ENCODE measurements at regions not wholly inside any gene's neighbourhood (a gene's known extent, or its start where the extent isn't known, plus 50 kb on each side); places are given as distances from the start of the nearest gene placed in this dataset.

- TF ChIP-seq EZH2 (IDR thresholded peaks at IDR 0.05; ENCODE audit: borderline replicate concordance, low read depth, low read length, severe bottlenecking), result no peak
- TF ChIP-seq, protein P1, sequence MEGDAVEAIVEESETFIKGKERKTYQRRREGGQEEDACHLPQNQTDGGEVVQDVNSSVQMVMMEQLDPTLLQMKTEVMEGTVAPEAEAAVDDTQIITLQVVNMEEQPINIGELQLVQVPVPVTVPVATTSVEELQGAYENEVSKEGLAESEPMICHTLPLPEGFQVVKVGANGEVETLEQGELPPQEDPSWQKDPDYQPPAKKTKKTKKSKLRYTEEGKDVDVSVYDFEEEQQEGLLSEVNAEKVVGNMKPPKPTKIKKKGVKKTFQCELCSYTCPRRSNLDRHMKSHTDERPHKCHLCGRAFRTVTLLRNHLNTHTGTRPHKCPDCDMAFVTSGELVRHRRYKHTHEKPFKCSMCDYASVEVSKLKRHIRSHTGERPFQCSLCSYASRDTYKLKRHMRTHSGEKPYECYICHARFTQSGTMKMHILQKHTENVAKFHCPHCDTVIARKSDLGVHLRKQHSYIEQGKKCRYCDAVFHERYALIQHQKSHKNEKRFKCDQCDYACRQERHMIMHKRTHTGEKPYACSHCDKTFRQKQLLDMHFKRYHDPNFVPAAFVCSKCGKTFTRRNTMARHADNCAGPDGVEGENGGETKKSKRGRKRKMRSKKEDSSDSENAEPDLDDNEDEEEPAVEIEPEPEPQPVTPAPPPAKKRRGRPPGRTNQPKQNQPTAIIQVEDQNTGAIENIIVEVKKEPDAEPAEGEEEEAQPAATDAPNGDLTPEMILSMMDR (IDR thresholded peaks at IDR 0.05; ENCODE audit: borderline replicate concordance, extremely low read depth, low read length, poor library complexity, severe bottlenecking), result no peak
Measured at GRCh38 chr2:14550658-14551057, 81.9 kb upstream of the LRATD1 start.
